HG03039 (cell line): ENCODE measurements at regions not wholly inside any gene's neighbourhood (a gene's known extent, or its start where the extent isn't known, plus 50 kb on each side); places are given as distances from the start of the nearest gene placed in this dataset.
A peak's percentile ranks its signal among the peaks of the same experiment; 100 is the strongest.
"Not testable (repeated sequence)": the region's sequence is repeated elsewhere in the genome, so short reads cannot be mapped to it uniquely, and the experiment has no call there.

Source experiments
- ATAC-seq: cut with Tn5 transposase; IDR thresholded peaks from one replicate; pipeline ENCODE4 v1.9.1; 2021; ENCODE audit warnings: mild to moderate bottlenecking, moderate library complexity; ENCODE audit not compliant: unreplicated experiment

DNA sequence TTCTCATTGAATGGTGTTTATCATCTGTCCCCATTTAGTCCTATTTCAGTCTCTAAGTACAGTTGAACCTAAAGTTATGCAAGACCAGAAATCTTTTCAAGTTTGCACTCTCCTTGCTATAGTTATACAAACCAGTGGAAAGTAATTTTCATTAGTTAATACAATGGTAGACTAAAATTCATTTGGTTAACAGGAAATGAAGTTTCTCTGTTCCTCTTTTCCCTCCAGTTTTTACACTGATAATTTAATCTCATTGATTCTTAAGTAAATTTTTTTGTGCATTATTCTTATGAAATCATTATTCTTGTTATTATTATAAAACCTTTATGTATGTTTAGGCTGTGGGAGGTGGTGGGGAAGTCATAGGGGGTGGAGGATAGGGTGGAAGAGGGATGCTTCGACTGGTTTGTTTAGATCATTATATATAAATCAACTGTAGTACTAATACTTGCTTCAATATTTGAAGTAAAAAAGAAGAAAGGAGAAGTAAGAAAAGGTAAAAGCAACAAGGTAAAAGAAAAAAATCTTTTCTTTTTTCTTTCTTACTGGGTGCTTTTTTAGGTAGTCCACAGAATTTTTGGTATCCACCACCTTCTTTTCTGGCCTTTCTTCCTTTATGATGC lies 104.1 kb downstream of the GPR85 start:
- peak; percentile 58 for ATAC-seq

DNA sequence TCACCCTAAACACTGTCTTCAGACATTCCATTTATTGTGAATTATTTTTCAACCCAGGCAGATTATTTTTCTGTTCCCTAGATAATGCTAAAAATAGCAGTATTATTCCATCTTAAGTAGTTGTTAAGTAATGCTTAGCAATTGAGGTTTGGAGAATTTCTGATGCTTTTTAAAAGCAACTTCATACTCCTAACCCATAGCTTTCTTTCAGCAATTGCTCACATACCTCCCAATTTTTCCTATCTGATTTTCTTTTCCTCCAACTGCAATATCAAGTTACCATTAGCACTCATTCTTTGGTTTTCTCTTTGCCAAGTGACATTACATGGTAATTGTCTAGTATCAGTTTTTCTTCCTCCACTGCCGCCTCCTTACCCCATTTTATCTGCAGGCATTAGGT lies 104.7 kb downstream of the GPR85 start:
- peak; percentile 10 for ATAC-seq

DNA sequence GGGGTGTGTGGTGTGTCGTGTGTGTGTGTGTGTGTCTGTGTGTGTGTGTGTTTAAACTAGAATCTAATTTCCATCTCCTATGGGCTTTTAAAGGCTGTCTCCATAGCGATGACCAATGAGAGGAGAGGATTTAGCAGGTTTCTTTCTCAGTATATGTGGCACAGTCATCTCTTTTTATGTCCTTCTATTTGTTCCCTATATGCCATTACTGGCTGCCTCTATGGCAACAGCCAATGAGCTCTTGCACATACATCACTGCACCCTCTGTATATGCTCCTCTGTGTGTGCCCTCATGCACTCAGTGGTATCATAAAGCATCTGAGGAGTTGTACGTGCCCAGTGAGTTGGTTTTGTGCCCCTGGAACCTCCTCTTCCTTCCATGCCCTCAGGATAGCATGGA lies 107.6 kb downstream of the GPR85 start:
- ATAC-seq = not testable (repeated sequence)

DNA sequence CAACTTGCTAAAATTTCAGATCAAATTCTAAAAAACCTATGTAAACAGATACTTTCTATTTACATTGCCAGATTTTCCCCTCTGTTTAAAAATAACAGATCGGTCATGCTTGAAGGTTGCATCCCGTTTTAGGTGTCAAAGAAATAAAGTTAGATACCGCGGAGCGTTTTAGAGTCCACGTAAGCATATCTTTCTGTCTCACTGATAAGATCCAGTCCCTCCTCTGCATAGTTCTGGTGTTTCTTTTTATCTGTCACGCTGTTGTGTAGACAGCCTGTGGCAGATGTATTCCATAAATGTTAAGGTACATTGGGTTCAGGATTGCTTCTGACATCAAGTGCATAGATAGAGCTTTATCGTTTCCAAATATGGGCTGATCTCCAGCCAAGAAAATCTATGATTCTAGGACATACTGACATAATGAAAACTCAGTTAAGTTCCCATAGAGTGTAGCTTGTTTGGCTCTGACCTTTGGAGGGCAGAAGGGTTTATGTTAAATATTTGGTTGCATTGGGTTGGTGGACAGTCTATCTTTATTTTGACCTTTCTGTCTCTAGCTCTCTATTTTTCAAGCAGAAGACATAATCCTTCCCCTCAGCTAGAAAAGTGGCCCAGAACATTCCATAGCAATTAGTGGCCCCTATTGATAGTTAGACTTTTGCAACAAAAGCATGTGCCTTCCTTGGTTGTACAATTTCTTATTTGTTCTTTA lies 109.2 kb downstream of the GPR85 start:
- ATAC-seq = not testable (repeated sequence)

DNA sequence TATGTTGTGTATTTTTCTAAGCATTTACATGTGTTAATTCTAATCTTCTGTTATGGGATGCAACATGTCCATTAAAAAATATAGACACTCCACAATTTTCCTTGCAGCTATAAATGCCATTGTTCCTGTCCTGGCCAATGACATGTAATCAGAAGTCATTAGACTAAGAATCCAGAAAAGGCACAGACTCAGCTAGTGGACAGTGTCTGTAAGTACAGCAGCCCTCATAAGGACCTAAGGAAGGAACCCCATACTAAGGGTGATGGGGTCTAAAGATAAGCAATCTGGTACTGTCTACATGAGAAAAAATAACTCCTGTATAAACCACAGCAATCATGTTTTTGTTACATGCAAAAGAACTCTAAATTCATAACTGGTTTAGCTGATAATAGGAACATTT lies 115.9 kb downstream of the GPR85 start:
- ATAC-seq = no peak

DNA sequence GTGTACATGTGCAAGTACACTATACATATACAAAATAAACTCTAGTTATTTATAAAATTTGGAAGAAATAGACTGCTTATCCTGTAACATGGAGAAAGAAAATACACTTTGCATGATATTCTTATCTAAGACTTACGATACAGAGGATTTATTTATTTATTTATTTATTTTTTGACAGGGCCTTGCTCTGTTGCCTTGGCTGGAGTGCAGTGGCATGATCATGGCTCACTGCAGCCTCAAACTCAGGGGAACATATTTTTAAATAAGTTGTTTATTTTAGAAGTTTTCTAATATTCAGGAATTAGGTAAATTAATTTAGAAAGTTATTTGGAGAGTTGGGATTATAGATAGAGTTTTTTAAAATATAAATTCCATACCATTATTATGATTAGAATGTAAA lies 116.7 kb downstream of the GPR85 start:
- no peak for ATAC-seq

DNA sequence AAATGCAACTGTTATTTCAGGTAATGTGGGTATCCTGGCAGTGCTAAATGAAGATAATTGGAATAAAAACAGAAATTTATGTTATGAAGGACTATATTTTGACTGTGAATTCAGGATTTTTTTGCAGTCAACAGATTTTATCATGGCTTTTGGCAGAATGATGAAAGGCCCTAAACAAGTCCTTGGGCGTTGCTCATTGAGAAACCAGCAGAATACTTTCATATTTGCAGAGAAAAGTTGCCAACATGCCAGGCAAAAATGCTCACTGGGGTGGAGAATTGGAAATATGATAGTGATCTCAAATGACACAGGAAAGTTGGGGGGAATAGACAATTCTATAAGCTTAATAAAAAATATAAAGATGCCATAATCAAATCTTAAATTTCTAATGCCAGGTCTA lies 121.1 kb downstream of the GPR85 start:
- ATAC-seq = no peak

DNA sequence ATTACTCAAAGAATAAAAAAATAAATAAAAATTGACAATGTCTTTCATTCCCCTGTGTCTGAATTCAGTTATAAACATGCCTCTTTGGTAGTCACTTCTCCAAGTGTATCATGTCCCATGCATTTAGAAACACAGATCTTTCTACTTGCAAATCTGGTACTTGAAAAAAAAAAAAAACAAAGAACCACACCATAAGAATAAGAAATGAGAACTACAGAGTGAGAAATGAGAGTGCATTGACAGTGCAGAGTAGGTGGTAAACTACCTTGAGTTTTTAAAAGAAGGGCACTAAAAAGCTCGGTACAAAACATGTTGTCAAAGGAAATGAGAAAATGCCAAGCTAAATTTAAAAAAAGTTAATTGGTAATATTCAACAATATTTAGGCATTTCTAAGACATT lies 123.0 kb downstream of the GPR85 start:
- no peak for ATAC-seq

DNA sequence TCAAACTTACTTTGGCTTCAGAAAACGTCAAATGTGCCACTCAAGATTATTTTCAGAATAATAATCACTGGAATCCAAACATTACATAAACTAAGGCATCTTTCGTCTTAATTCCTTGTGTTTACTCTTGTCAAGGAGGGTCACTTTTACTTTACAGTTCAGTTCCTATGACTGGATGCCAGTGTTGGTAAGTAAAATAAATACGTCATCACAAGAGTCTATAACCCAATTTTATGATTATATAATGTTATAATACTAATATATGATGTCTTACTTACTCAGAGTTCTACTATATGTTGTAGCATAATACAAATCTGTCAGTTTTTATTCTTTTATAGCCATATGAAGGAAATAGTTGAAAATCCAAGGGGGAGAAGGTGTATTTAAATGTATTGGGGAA lies 123.8 kb downstream of the GPR85 start:
- ATAC-seq = no peak

DNA sequence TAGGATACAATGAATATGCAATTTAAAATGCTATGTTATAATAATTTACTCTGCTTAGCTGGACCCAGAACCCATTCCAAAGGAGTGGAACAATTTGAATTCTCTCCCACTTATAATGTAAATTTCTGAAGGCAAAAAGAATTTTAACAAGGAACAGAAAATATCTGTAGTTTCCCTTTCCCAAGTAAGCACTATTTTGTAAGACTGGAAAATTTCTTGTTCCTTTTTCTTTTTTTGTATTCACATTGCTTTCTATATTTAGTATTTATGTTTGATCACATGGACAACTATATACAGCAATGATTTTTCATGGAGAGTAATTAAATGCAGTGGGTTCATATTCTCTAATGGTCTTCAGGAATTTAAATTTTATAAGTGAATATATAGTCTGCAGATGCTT lies 127.4 kb downstream of the GPR85 start:
- ATAC-seq = no peak

DNA sequence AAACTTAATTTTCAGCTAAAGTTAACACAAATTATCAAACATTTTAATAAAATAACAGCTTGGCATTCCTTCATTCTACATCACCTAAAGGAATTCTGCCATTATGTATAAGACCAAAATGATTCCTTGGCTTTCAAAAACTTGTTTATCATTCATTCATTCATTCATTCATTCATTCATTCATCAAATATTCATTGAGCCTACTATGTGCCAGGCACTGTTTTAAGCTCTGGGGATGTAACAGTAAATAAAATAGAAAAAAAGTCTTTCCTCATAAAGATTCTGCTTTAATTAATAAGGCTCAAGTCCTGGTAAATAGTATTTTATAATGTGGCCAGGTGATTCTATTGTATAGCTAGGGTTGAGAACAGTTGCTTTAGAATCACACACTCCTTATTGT lies 127.9 kb downstream of the GPR85 start:
- no peak for ATAC-seq

DNA sequence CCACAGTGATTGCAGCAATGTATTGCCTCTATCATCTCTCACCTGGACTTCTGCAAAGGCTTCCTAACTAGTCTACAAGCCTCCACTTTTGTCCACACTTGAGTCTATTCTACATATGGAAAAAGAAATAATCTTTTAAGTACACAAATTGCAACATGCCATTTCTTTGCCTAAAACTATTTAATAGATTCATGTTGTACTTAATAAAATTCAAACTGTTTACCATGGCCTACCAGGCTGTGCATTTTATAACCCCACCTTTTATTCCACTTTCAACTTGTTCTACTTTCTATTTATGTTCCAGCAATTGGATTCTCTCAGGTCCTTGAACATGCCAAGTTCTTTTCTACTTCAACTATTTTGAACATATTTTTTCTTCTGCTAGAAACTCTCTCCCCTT lies 128.7 kb downstream of the GPR85 start:
- ATAC-seq = no peak

DNA sequence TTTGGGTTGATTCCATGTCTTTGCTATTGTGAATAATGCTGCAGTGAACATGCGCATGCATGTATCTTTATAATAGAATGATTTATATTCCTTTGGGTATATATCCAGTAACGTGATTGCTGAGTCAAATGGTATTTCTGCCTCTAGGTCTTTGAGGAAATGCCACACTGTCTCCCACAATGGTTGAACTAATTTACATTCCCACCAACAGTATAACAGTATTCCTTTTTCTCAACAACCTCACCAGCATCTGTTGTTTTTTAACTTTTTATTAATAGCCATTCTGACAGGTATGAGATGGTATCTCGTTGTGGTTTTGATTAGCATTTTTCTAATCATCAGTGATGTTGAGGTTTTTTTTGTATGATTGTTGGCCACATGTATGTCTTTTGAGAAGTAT lies 133.6 kb downstream of the GPR85 start:
- ATAC-seq = not testable (repeated sequence)

DNA sequence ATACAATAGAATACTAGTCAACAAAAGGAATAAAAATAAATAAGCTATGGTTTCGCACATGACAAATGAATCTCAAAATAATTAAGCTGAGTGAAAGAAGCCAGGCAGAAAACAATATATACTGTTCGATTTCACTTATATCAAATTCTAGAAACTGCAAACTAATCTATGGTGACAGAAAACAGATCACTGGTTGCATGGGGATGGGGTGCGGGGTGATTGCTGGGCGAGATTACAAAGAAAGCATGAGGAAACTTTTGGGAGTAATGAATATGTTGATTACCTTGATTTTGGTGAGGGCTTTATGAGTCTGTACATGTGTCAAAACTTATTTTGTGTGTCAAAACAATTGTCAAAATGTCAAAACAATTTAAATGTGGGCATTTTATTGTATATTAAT lies 135.6 kb downstream of the GPR85 start:
- no peak for ATAC-seq

DNA sequence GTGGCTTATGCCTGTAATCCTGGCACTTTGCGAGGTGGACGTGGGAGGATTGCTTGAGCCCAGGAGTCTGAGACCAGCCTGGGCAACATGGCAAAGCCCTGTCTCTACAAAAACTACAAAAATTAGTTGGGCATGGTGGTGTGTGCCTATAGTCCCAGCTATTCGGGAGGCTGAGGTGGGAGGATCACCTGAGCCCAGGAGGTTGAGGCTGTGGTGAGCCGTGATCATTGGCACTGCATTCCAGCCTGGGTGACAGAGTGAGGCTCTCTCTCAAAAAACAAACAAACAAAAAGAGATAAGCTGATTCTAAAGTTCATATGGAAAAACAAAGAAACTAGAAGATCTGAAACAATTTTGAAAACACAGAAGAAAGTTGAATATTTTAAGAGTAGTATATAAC lies 136.9 kb downstream of the GPR85 start:
- not testable (repeated sequence) for ATAC-seq

DNA sequence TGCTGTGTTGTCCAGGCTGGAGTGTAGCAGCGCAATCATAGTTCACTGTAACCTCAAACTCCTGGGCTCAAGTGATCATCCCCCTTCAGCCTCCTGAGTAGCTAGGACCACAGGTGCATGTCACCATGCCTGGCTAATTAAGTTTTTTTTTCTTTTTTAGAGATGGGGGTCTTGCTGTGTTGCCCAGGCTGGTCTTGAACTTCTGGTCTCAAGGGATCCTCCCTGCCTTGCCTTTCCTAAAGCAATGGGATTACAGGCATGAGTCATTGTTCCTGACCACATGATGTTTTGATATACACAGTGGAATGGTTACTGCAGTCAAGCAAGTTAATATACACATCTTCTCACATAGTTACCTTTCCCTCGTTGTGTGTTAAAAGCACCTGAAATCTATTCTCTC lies 140.3 kb downstream of the GPR85 start:
- no peak for ATAC-seq

DNA sequence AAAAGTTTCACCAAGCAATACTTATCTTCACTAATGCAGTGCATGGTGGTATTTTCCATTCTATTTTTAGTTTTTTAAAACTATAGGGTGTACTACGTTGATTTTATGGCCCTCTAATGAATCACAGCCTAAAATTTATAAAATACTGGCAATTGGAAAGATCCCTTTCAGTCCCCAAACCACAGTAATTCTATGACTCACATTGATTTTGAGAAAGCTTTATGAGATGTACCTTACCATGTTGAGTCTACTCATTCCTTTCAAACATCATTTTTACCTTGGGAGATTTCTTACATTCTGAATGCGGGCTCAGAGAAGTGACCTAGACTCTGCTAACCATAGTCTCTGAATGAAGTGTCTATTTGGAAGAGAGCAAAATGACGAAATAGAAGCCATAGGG lies 141.6 kb downstream of the GPR85 start:
- ATAC-seq = no peak

DNA sequence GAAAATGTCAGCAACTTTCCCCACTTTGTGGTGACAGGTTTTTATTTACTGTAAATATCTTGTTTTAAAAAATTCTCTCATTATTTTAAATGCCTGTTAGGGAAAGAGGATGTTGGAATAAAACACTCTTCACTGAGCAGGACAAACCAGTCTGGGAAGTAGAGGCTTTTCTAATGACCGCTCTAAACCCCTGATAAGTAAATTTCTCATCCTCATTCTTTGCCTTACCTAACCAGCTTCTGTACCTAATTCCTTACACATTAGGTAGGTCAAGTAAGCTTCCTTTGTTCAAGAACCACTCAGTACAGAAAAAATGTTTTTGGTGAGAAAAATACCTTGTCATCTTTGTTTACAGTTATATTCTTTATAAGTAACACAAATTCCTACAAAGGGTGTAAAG lies 143.6 kb downstream of the GPR85 start:
- no peak for ATAC-seq

DNA sequence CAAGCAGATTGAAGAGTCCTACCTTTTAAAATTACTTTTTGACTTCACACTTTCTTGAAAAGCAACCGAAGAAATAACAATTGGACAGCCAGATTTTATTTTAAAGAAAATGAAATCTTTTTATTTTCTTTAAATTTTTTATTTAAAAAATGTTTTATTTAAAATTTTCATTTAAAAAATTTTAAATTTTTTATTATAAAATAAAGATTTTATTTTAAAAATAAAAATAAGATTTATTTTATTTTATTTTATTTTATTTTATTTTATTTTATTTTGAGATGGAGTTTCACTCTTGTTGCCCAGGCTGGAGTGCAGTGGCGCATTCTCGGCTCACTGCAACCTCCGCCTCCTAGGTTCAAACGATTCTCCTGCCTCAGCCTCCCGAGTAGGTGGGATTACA lies 144.5 kb downstream of the GPR85 start:
- not testable (repeated sequence) for ATAC-seq

DNA sequence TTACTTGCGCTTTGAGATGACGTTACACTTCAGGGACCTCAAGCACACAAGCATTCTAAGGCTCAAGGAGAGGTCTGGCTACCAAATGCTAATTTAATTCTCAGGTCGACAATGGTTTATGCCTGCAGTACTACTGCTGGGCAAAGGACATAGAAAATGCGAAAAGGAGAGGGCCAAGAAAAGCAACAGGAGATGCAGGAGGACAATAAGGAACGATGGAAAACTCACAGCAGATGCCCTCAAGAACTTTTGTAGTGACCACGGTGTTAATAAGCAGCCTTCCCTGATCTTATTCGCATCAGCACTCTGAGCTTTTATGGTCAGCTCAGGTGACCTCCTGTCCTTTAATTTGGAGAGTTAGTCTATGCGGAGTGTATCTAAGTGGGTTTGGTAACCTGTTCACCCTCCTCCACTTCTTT lies 146.3 kb downstream of the GPR85 start:
- ATAC-seq = peak; percentile 34

DNA sequence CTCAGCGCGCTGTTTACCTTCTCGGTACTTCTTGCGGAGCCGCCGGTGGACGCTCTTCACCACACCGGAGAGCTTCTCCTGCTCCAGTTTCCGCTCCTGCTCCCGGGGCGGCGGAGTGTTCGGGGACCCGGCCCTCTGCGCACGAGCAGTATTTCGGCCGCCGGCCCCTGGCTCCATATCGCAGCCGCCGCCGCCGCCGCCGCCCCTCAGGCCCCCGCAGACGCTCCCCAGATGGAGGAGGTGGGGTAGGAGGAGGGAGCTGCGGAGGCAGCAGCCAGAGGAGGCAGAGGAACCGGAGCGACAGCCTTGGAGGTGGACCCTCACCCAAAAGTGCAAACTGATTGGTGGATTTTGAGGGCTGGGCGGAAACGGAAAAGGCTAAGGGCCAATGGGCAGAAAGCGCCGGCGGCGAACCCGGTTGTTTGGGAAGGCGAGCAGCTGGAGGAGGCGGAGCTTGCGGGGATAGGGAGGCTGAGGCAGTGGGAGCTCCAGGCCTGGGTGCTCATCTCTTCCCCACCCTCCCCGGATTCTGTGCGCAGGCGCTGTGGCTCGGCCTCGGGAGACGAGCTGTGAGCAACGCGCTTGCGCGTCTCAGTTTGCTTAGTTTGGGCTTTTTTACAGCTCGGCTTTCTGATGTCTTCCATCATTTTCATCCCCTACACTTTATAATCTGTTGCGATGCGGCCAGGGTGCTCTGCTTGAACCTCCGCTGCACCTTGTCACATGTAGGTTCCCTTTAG lies 146.9 kb downstream of the GPR85 start:
- ATAC-seq = peak; percentile 99
